ENCODE measurements at regions not wholly inside any gene's neighbourhood (a gene's known extent, or its start where the extent isn't known, plus 50 kb on each side); places are given as distances from the start of the nearest gene placed in this dataset.

- no peak for ATAC-seq (ENCODE audit: low read depth)
- POLR2A ChIA-PET, result no interaction called here
- CTCF ChIA-PET, result no interaction called here
- H3K4me1 Mint-ChIP-seq, result no peaks in the 10 kb centered on the region
- H3K27me3 Mint-ChIP-seq, result no peaks in the 10 kb centered on the region
- DNase-seq, result no peak
- no peaks in the 10 kb centered on the region for H3K9me3 Mint-ChIP-seq
- TF ChIP-seq CTCF (IDR thresholded peaks at IDR 0.05), result no peak
- H3K27ac Mint-ChIP-seq, result no peak overlapping the region
- intact Hi-C loops (cut with micrococcal nuclease), result no loop called here
- H3K36me3 Mint-ChIP-seq (ENCODE audit: low read depth), result no peaks in the 10 kb centered on the region
- no peak overlapping the region for H3K4me3 Mint-ChIP-seq
Observed at GRCh38 chr9:107750741-107751566, 261.4 kb upstream of the KLF4 start.

- no peaks in the 10 kb centered on the region for H3K4me1 Mint-ChIP-seq
Observed at GRCh38 chr9:107749787-107750444, 260.3 kb upstream of the KLF4 start.

GRCh38 chr9:107744873-107745272, 255.3 kb upstream of the KLF4 start:
- ChIA-PET POLR2A (no interaction called here), CTCF (no interaction called here)
- peaks cover 2% of the 10 kb centered on the region for H3K27me3 Mint-ChIP-seq
- no peaks in the 10 kb centered on the region for H3K9me3 Mint-ChIP-seq
- no peak for DNase-seq
- H3K4me3 Mint-ChIP-seq, result no peak overlapping the region
- intact Hi-C loops (cut with micrococcal nuclease), result no loop called here
- no peaks in the 10 kb centered on the region for H3K4me1 Mint-ChIP-seq
- H3K27ac Mint-ChIP-seq, result no peak overlapping the region
- no peak for ATAC-seq (ENCODE audit: low read depth)
- no peaks in the 10 kb centered on the region for H3K36me3 Mint-ChIP-seq (ENCODE audit: low read depth)
- TF ChIP-seq CTCF (IDR thresholded peaks at IDR 0.05), result no peak

More at GRCh38 chr9:107749787-107750444, 260.3 kb upstream of the KLF4 start:
- H3K27ac Mint-ChIP-seq, result no peak overlapping the region
- no peak for TF ChIP-seq CTCF (IDR thresholded peaks at IDR 0.05)
- H3K4me3 Mint-ChIP-seq, result no peak overlapping the region
- DNase-seq (no peak), ATAC-seq (ENCODE audit: low read depth) (no peak)
- no peaks in the 10 kb centered on the region for H3K9me3 Mint-ChIP-seq
- no peaks in the 10 kb centered on the region for H3K27me3 Mint-ChIP-seq
- CTCF ChIA-PET, result no interaction called here
- no peaks in the 10 kb centered on the region for H3K36me3 Mint-ChIP-seq (ENCODE audit: low read depth)
- POLR2A ChIA-PET, result no interaction called here
- intact Hi-C loops (cut with micrococcal nuclease), result no loop called here

GRCh38 chr9:107742531-107743309, 253.2 kb upstream of the KLF4 start:
- no peak overlapping the region for H3K27ac Mint-ChIP-seq
- TF ChIP-seq CTCF (IDR thresholded peaks at IDR 0.05), result no peak
- H3K4me1 Mint-ChIP-seq, result no peaks in the 10 kb centered on the region
- DNase-seq (no peak), ATAC-seq (ENCODE audit: low read depth) (no peak)
- peaks cover 2% of the 10 kb centered on the region for H3K27me3 Mint-ChIP-seq
- H3K9me3 Mint-ChIP-seq, result no peaks in the 10 kb centered on the region
- POLR2A ChIA-PET, result no interaction called here
- no peaks in the 10 kb centered on the region for H3K36me3 Mint-ChIP-seq (ENCODE audit: low read depth)
- no peak overlapping the region for H3K4me3 Mint-ChIP-seq
- CTCF ChIA-PET, result no interaction called here
- intact Hi-C loops (cut with micrococcal nuclease), result no loop called here
